Activated CD4-positive, alpha-beta T cell treated with anti-CD3 and anti-CD28 coated beads, Interleukin-2, amount 50 U/mL, for 24 hours (primary cell): ENCODE measurements at regions not wholly inside any gene's neighbourhood (a gene's known extent, or its start where the extent isn't known, plus 50 kb on each side); places are given as distances from the start of the nearest gene placed in this dataset.
A peak's percentile ranks its signal among the peaks of the same experiment; 100 is the strongest.

ENCODE experiments used
- DNase-seq, 2 donors: peaks; one replicate each; pipeline ENCODE4 v3.0.0-alpha.2; 2020; ENCODE audit warnings: low read depth in 1 of 2, low spot score in 1 of 2

DNA sequence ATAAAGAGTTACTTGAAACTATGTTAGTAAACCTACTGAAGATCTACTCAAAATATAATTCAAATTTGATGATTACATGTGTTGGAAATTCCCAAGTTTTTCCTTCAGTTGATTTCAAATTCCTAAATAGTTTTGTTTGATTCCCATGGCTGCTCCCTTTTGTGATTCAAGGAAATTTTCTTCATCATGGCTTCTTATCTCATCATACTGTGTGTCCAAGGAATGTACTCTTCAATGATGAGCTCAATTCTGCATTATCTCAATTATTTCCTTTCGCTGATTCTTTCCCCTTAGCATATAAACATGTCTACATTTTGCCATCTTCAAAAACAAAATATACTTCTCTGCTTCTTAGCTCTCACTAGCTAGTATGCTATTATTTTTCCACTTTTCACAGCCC, 460.4 kb upstream of the NAALADL2 start:
- no peak for DNase-seq

DNA sequence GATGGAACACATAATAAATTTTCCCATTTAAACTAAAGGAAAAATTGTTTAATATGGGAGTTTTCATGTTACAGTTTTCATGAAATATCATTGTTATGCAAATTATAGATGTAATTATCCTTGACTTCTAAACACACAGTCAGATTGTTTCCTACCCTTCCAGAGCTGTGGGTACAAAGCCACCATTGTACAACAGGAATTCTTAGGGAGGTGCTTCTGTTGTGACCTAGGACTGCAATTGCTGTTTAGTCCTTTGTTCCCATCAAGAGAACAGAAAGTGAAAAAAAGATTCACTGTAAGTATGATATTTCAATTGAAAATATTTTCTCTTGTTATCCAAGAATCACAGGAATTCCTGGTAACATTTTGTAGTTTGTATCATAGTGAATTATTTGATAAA, 455.3 kb upstream of the NAALADL2 start:
- DNase-seq = no peak

- no peak for DNase-seq
These were observed 450.8 kb upstream of the NAALADL2 start for GRCh38 chr3:174408310-174408709.

DNA sequence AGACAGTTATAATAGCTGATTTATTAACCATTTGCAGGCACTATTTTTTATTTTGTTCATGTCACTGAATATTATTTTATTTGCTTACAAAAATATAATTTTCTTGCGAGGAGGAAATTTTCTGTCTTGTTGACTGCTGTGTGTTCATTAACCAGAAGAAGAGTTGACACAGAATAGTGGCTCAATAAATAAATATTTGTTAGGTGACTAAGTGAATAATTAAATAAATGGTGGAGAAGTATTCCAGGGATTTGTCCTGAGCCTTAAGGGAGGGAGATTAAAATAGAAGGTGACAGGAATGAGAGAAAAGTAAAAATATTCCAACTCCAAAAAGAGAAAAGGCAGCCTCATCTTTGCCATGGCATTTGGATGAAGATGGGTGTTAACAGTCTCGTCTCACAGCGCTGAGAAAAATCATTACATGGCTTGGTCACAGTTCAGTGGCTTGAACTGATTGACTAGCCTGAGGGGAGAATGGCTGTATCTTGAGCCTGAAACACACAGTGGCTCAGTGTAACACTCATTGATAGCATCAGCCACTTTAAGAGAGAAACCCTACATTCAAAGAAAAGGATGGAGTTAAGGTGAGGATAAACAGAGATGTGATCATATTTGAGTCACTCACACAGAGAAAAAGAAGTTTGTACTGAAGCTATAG, 449.9 kb upstream of the NAALADL2 start:
- no peak for DNase-seq

DNA sequence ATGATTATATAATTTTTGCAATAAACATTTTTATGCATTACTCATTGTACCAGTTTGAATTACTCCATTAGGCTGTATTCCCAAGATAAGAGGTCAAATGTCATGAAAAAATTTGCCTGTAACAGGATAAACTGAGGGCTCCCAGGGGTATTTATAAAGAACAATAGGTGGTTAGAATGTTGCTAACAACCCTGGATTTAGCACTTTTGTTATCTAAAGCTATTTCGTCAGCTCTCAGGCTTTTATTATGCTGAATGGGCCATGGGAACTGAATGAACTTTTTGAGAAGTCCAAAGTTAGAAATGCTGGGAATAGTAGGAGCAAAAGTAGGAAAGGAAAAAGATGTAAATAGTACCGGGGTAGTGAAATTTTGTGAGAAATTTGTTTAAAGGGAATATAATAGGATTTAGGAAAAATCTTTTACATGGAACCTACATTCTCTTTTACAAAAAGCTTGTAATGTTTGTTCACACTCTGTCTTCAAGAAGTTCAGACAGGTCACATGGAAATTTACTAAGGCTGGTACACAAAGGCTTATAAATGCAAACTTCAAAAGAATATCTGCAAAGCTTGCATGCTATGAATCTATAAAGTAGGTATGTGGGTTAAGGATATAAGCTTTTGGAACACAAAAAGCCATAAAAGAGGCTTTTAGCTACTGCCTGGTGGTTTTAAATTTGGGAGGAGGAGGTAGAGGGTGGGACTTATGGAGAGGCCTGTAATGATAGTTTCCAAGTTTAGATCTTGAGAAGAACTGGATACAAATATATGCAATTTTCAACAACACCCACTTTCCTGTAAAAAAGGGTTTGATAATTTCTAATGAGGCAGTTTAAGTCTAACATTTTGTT, 445.8 kb upstream of the NAALADL2 start:
- no peak for DNase-seq

- no peak for DNase-seq
These were observed 444.2 kb upstream of the NAALADL2 start for GRCh38 chr3:174414902-174415301.

GRCh38 chr3:174417573-174417972, 441.6 kb upstream of the NAALADL2 start:
- no peak for DNase-seq

DNA sequence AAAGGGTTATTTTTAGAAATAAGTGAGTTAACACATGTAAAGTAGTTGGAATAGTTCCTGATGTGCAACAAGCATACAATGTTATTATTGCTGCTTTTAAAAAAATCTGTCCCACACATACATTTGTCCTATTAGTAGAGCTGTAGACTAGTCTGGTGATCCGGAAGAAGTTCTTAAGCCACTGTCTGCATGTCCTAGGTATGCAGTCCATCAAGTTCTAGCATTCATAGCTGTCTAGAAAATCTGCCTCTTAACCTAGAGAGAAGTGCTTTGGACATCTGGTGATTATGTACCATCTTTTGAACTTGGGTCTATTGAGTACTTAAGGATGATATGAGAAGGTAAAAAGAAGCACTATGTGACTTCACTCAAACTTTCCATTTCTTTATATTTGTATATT, 439.9 kb upstream of the NAALADL2 start:
- DNase-seq = no peak

- DNase-seq = no peak
These were observed 435.2 kb upstream of the NAALADL2 start for GRCh38 chr3:174423936-174424335.

GRCh38 chr3:174424656-174425055, 434.5 kb upstream of the NAALADL2 start:
- DNase-seq = no peak

- DNase-seq = no peak
These were observed 433.7 kb upstream of the NAALADL2 start for GRCh38 chr3:174425422-174425821.

- no peak for DNase-seq
These were observed 428.1 kb upstream of the NAALADL2 start for GRCh38 chr3:174430986-174431385.

- no peak for DNase-seq
These were observed 427.4 kb upstream of the NAALADL2 start for GRCh38 chr3:174431717-174432116.

GRCh38 chr3:174436367-174436766, 422.8 kb upstream of the NAALADL2 start:
- DNase-seq = no peak

DNA sequence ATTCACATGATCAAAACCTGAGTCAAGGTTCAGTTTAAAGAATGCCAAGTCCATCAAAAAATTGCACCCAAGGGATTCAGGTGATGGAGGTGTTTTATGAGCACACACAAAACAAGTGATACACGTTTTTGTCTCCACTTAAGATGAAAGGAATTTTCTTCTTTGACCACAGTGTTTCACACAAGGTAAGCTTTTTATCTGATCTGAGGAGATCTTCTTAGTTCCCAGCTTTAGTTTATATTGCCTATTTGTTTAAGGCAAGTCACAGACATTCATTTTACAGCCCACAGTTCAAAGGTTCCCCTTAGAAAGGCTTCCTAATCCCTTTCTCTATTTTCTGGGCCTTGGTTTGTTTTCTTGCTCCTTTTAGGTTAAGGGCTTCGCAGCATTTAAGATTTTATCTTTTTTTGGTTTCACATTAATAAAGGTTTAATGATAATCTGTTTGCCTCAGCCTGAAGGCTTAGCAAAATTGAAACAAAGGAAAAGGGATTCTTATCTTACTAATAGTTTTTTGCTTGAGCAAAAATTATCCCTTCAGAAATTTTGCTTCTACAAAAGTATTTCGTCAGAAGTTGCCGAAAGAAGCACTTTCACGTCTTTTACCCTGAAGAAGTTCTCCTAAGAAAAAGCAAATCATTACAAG, 420.5 kb upstream of the NAALADL2 start:
- no peak for DNase-seq

DNA sequence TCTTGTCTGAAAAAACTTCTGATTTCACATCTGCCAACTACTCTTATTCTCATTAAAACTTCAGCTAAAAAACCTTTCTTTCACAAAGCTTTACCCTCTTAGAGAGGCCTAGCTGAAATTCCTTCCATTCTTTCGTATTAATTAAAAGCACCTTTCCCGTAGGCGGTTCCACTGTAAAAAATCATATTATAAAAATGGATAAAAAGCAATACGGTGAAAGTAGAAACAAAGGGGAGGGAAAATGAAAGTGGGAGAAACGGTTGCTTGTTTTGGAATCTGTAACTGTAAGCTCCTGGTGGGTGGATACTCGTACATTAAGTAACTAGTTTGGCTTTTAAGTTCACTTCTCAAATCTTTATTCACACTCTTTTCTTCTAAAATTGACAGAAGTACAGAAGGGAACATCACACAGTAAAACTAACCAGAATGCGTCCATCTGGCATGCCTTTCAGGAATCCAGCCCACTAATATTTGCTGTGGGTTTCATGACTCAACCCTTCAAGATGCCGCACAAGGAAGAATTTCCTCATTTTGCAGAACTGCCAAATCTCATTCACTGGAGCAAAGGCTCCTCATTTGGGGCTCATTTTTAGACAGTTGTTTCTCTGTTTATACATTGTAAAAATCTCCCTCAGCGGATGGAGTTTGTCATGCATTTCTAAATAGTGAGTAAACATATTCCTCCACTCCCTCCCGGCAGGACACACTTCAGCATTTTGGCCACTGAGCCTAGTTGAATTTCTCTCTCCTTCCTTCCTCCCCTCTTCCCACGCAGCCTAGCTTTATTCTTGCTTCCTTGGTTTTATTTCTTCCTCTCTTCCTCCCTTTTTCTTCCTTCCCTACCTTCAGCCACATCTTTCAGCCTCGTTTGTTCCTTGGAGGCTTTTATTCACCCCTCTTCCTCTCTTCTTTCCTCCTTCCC, 419.5 kb upstream of the NAALADL2 start:
- DNase-seq = no peak

DNA sequence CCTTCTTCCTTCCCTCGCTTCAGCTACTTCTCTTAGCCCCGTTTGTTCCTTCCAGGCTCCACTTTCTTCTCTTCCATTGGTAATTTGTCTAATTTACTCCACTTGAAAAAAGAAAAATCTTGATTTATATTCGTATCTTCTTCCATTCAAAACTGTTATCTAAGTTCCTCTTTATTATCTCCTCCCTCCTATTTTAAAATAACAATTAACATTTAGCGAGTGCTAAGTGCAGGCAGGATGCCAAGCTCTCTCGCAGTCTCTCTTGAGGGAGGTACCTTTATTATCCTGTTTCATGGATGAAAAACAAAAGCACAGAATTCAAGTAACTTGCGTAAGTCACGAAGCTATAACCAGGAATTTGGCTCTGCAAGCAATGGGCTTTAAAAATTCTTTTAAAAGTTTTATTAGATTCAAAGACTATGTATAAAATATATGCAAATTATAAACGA, 418.9 kb upstream of the NAALADL2 start:
- DNase-seq = no peak

DNA sequence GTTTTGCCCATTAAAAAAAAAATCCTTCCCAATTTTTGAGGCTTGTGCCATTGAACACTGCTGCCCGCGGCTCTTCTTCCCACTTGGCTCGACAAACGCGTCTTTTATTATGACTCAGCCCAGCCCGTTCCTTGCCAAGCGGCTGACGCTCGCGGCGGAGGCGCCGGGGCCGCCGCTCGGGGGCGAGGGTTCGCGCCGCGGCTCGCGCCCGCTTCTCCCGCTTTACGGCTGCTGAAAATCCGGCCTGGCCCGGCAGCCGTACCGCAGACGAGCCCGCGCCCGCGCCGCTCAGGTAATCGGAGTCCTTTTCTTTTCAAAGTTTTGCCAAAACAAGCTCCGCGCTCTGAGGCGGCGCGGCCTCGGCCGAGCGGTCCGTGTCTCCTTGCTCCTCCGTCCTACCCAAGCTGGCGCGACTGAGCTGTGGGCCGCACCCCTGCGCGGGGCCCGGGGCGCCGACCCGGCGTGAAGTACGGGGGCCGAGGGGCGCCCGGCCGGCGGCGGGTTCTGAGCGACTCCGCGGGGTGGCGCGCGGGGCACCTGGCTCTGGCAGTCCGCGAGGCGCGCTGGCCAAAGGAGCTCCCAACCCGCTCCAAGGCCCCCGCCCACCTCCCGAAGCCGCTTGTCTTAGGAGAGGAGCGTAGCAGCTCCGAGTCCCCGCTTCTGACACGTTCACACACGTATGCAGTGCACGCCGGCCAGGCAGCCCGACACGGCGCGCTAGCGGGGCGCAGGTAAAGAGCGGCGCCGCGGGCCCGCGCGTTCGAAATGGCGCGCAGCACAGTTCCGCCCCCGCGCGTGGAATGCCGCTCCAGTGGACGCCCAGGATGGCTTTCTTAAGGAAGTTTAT, 418.2 kb upstream of the NAALADL2 start:
- peak in 1 of 2 donors; percentile 33 for DNase-seq

DNA sequence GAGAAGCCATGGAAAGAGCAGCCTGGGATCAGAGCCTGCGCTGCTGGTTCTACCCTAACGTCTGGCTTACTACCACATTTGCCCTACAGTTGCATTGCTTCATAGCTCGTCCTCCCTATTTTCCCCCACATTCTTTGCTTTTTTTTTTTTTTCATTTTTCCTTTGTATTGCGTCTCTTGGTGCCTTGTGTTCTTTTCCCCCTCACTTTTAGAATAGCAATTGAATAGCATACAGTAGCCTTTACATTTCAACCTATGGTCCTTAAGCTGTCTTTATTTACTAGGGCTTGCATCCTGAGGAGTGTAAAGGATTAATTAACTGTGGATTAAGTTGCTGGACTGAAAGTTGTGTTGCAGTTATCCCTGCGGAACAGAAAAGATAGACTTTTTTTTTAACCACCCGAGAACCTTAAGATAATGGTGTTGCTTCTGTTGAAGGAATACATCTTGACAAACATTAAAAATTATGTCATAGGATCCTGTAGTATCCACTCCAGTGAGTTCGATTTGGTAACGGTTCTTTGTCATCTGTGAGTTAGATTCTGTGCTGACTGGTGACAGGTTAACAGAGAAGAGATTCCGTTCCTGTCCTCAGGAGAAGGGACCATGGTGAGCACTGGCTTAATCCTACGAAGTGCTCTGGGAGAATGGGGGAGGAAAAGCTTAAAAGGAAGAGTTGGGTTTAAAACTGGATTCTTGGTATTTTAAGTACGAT, 417.4 kb upstream of the NAALADL2 start:
- DNase-seq = no peak

DNA sequence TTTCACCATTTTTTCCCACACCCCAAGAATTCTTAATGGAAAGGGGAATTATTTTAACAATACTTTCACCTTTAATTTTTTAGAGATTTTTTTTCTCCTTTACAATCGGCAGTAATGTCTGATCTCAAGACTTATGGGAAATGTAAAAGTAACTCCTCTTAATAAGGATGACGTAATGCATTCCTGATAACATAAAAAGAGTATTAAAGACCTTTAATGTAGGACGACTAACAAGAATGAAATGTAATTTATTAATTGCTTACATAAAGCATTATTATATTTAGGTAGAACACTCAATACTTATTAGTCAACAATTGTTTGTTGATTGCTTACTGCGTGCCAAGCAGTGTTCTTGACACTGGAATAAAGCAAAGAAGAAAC, 416.8 kb upstream of the NAALADL2 start:
- no peak for DNase-seq
